Fibroblast of peridontal ligament (primary cell): ENCODE measurements at regions not wholly inside any gene's neighbourhood (a gene's known extent, or its start where the extent isn't known, plus 50 kb on each side); places are given as distances from the start of the nearest gene placed in this dataset.

ENCODE experiments used
- DNase-seq: peaks from one replicate; pipeline ENCODE4 v3.0.0-alpha.2; 2010; ENCODE audit errors: extremely low read depth

DNA sequence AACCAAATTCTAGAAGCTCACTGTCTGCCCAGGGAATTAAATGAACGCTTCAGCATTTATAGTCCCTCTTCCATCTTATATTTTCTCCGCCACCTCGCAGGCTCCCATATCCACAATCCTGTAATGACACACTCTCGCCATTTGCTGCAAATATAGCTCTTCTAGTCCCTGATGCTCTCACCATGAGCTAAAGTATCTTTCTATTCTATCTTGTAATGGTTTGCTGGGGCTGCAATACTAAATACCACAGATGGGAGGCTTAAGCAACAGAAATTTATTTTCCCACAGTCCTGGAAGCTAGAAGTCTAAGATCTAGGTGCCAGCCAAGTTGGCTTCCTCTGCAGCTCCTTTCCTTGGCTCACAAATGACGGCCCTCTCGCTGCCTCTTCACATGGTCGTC, 106.9 kb upstream of the NPHP3 start:
- no peak for DNase-seq

DNA sequence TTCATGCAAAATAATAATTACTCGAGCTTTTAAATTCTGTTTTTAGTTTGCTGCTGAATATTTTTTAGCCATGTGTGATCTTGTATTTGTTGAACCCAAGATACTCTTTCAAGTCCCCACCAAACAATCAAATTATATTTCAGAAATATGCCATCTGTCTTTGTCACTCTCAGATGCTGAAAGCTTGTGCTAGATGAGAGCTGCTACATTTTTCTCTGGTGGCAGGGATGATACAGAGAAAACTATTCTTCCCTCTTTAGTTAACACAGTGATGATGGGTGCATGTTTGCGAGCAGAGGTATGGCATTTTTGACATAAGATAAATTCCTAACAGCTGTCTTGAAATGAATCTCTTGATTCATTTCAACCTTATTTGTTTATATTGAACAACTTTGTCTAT, 100.6 kb upstream of the NPHP3 start:
- no peak for DNase-seq

DNA sequence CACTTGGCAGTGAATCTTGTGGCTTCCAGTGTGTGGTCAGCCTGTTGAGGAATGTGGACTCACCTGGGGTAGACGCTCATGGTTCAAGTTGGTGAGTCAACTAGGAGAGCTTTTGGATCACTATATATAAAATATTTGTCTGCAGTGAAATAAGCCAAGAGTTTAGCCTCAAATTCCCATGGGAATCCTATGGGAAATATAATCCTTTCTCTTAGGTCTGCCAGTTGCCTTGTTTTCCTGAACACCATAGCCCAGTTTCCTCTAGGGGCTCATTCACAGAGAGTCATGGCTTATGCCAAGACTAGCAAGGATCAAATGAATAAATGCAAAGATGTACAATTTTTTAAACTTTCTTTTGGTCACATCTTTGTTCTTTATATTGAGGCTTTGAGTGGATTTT, 100.1 kb upstream of the NPHP3 start:
- peak; percentile 25 for DNase-seq

DNA sequence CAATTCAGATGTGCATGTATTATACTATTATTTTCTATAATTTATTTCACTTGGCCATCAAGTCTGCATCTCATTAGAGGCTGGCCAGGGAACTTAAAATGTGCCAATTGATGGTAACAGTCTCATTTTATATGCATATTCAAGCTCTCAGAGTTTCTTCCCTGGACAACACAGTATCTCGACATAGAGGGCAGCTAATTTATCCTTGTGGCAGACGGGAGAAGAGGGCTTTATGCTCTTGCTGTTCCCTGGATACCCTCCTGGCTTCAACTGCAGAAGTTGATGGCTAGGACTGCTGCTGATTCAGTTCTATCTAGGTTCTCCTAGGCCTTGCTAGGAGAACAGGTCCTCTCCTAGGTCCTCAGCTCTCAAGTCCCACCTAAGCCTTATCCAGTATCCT, 99.1 kb upstream of the NPHP3 start:
- no peak for DNase-seq

DNA sequence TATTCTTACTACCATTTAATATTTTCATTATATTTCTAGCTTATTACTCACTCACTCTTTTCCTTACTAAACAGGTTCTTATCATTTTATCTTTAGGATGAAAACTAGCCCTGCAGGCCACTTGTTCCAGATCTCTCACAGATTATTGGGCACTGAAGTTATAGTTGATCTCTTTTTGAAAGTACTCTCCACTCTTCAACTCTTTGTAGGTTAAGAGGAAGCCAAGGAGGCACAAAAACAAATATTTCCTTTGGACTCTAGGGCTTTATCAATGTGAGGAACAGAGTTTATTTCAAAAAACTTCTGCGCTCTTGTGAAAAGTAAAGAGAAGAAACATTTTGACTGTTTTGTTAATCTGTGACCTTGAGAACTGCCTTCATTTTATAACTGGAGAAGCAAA, 96.0 kb upstream of the NPHP3 start:
- DNase-seq = no peak

DNA sequence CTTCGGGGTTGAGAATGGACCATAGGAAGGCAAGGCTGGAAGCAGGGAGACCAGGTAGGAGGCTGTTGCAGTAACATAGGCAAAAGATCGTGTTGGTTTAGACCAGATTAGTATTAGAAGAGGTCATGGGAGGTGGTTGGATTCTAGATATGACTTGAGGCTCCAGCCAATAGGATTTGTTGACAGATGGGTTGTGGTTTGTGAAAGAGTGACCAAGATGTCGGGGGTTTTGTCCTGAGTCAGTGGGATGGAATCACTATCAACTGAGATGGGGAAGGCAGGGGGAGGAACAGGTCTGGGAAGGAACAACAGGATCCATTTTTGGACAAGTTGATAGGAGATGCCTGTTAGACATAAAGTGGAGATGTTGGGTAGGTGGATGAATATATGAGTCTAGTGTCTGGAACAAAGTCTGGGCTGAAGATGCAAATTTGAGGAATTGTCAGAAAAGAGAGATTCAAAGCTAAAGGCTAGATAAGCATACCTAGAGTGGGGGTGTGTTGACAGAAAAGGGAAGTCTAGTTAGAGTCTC, 95.5 kb upstream of the NPHP3 start:
- no peak for DNase-seq

DNA sequence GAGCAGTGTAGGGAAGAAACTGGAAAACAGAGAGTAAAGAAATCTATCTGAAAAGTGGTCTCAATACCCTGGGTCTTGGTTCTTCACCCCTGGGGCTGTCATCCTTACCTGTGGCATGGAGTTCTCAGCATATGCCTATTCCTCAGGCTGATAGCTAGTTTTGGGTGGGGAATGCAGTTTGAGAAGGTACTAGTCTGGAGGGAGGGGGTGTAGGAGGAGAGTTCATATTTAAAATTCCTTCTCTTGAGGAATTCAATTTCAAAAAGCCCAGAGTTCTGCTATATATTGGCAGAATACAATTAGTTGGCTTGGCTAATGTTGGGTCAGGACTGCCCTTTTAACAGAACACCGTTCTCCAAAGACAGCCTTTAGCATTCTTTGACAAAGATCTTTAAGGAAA, 82.9 kb upstream of the NPHP3 start:
- no peak for DNase-seq

DNA sequence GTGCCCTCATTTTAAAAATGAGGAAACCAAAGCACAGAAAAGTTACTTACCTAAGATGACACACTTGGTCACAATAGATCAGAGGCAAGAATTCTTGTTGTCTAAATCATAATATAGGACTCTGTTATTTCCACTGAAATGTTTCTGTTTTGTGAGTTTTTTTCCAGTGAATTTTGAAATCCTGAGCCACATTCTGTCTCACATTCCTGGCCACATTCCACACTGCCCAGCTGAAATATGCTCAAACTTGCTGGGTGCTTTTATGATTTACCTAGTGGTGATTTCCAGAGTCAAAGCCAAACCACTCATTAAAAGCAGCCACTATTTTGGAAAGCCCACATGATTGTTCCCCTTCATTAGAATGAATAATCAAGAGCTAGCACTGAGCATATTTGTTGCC, 82.3 kb upstream of the NPHP3 start:
- DNase-seq = peak; percentile 32

DNA sequence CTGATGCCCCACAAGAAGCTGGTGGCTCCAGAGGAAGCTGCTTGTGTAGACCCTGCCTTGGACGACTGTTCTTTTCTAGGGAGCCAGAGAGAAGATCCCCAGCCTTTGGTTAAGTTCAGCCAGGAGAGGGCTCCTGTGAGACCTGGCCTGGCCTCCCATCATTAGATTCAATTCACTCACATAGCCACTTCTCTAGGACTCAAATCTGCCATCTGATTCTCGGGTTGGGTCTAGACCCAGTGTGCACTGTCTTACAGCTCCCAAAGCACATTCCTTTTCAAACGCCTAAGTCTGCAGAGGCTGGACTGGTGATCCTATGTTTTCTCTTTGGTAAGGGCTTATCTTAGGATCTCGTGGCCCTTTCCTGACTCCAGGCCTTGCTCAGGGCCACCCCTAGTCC, 81.7 kb upstream of the NPHP3 start:
- no peak for DNase-seq

DNA sequence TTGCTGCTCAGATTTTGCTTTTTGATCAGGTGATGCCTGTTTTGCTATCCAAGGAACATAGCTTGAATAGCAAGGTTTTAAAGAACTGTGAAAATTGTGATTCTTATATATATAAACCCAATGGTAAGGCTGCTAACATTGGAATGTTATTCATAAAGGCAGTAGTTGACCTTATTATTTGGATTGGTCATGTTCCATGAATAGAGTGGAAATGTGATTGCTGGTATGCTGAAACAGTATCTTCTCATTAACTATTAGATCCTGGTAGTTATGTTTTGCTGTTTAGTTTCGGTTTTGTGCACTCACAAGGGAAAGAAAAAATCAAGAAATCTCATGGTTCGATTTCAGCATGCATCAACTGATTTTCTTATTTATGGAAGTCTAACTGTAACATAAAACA, 78.7 kb upstream of the NPHP3 start:
- DNase-seq = peak; percentile 16

DNA sequence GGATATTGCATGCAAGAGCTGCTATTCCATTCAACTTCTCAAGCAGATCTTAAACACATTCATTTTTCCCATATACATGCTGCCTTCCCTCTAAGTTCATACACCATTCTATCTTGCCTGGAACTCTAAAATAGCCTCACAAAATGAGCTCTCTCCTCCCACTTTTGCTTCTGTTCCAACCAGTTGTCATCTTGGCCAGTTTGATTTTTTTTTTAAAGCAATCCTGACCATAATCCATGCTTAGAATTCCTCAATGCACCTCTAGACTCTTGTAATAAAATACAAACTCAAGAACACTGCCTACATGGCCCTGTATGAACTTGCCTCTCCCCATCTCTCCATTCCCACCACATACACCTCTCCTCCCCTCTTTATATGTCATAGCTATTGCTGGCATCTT, 68.6 kb upstream of the NPHP3 start:
- DNase-seq = no peak

DNA sequence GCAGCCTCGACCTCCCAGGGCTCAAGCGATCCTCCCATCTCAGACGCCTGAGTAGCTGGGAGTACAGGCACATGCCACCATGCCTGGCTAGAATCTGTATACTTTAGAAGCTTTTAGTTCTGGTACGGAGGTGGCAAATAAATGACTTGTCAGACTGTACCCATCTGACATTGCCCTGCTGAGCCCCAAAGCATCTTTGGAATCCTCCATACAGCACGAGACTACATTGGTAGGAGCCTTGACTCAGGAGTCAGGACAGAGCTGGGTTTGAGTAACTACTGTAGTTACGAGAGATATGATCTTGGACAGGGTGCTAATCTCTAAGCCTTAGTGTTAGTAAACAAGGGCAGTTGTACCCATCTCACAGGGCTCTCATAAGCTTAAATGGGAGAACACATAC, 67.8 kb upstream of the NPHP3 start:
- DNase-seq = no peak

DNA sequence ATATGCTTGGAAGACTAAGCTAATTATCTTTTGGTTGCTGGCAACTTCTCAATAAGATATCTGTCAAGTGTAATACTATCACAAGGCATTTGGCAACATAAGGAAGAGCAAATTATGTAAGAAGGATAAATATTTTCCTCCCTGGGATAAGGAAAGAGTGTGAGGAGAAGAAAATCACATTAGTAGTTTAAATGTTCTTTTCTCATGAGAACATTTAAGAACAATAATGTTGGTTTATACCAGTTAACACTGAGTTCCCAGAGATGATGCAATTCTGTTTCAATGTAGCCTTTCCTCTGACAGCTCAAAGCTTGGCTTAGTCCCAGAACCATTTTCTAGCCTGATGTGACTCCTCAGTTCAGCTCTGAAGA, 66.1 kb upstream of the NPHP3 start:
- DNase-seq = peak; percentile 87

DNA sequence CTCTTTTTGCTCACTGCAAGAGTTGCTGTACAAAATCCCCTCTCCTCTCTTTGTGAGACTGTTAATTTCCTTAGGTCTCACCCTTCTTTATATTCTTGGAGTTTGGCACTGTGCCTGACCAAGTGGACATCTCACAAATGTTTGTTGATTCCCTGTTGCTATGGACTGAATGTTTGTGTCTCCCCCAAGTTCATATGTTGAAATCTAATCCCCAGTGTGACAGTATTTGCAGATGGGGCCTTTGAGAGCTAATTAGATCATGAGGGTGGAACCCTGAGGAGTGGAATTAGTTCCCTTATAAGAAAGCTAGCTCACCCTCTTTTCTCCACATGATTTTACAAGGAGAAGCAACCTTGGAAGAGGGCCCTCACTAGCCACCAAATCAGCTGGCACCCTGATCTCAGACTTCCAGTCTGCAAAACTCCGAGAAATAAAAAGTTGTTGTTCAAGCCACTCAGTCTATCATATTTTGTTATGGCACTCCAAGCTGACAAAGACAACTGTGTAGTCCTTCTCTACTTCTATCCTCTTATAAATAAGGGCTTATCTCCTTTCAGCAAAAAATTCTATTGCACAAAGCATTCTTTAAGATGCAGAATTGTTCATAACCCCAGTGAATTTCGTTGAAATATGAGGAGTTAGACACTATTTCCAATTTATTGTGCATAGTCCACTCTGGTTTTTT, 65.5 kb upstream of the NPHP3 start:
- DNase-seq = peak; percentile 41

DNA sequence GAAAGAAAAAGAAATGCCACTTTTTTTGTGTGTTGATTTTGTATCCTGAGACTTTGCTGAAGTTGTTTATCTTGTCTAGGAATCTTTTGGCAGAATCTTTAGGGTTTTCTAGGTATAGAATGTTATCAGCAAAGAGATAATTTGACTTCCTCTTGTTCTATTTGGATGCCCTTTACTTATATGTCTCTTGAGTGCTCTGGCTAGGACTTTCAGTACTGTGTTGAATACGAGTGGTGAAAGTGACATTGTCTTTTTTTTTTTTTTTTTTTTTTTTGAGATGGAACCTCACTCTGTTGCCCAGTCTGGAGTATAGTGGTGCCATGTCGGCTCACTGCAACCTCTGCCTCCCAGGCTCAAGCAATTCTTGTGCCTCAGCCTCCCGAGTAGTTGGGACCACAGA, 64.7 kb upstream of the NPHP3 start:
- no peak for DNase-seq

DNA sequence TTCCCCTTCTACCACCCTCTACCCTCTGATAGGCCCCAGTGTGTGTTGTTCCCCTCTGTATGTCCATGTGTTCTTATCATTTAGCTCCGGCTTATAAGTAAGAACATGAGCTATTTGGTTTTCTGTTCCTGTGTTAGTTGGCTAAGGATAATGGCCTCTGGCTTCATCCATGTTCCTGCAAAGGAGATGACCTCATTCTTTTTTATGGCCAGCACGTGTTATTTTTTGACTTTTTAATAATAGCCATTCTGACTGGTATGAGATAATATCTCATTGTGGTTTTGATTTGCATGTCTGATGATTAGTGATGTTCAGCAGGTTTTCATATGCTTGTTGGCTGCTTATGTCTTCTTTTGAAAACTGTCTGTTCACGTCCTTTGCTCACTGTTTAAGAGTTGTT, 63.1 kb upstream of the NPHP3 start:
- no peak for DNase-seq

DNA sequence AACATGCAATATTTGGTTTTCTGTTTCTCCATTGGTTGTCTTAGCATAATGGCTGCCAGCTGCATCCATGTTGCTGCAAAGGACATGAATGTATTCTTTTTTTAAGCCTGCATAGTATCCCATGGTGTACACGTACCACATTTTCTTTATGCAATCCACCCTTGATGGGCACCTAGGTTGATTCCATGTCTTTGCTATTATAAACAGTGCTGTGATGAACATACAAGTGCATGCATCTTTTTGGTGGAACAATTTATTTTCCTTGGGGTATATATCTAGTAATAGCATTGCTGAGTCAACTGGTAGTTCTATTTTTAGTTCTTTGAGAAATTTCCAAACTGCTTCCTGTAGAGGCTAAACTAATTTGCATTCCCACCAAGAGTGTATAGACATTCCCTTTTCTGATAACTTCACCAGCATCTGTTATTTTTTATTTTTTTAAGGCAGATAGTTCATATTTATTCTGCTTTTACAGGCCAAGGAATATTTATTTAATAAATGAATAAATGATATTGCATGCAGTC, 62.4 kb upstream of the NPHP3 start:
- DNase-seq = peak; percentile 2

DNA sequence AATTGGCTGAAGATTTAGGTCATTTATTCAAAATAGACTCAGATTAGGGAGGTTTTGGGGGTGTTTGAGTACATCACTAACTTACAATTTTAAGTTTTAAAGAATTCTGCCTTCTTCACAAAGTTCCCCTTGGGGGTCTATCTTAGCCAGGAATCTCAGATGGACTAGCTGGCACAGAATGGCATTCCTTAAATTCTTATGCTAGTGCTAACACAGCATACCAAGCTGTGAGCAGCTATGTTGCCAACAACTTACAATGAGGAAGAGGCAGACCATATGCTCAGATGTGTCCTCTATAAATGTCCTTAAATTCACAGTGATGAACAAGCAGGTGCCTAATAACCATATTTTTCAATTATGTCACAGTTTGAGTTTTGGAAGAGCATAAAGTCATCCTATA, 60.9 kb upstream of the NPHP3 start:
- DNase-seq = peak; percentile 24

DNA sequence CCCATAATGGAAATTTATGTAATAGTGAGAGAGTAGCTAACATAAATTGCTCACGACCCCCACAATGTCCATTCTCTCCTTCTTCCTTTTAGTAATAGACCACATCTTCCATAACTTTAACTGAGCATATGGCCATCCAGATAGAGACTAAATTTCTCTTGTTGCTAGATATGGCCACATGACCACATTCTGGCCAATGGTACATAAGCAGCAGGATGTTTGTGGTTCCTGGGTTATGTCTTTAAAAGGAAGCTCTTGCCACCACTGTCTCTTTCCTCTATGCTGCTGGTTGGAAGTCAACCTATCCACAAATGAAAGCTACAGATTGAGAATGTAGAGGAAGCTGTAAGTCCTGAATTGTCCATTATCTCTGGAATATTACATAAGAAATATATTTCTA, 59.7 kb upstream of the NPHP3 start:
- DNase-seq = no peak

DNA sequence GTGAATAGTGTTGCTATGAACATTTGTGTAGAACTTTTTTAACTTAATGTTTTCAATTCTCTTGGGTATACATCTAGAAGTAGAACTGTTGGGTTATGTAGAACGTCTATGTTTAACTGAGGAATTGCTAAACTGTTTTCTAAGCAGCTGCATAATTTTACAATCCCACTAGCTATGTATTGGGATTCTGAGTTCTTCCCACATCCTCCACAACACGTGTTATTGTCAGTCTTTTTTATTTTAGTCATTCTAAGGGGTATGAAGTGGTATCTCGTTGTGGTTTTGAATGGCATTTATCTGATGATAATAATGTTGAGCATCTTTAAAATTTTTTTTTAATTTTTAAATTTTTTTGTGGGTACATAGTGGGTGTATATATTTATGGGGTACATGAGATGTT, 55.0 kb upstream of the NPHP3 start:
- no peak for DNase-seq

DNA sequence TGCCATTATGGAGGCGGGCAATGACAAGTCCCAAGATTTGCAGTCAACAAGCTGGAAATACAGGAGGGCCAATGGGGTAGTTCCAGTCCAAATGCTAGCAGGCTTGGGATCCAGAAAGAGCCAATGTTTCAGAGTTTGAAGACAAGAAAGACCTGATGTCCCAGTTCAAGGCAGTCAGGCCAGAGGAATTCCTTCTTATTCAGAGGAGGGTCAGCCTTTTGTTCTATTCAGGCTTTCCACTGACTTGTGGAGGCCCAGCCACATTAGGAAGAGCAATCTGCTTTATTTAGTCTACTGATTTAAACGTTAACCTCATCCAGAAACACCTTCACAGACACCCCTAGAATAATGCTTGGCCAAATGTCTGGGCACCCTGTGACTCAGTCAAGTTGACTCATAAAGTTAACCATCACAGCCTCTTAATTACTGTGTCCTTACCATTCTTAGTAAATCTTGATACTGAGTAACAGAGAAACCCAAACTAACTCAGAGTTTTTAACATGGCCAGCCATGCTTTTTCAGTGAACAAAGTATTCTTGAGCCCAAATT, 50.9 kb upstream of the NPHP3 start:
- DNase-seq = no peak

DNA sequence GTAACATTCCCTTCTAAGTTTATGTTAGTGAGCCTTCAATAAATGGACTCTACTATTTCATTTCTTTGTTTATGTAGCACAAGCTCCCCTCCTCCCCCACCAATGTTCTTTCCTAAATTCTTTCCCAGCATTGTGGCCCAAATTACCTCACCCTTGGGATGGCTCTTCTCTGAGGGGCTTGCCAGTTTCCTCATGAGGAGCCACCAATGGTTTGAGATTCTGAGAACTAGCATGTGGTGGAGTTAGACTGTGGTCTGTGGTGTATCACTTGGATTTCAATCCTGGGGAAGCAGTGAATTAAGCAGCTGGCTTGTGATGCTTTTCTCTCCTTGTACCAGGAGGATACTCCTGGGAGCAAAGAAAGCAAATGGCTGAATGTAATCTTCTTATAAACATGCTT, 50.0 kb upstream of the NPHP3 start:
- no peak for DNase-seq
